HFFc6 (cell line): ENCODE measurements at regions not wholly inside any gene's neighbourhood (a gene's known extent, or its start where the extent isn't known, plus 50 kb on each side); places are given as distances from the start of the nearest gene placed in this dataset.
"Not testable (repeated sequence)": the region's sequence is repeated elsewhere in the genome, so short reads cannot be mapped to it uniquely, and the experiment has no call there.

ENCODE experiments used
- DNase-seq: peaks from one replicate; pipeline ENCODE4 v3.0.0-alpha.2; 2018
- H3K27ac Mint-ChIP-seq: 2 replicates; pipeline ENCODE4 v1.8.0; 2020; ENCODE audit warnings: mild to moderate bottlenecking, mixed read lengths
- H3K27me3 Mint-ChIP-seq: 2 replicates; pipeline ENCODE4 v1.8.0; 2021; ENCODE audit warnings: mild to moderate bottlenecking, moderate library complexity, mixed read lengths; ENCODE audit not compliant: insufficient read depth
- H3K36me3 Mint-ChIP-seq: 2 replicates; pipeline ENCODE4 v1.8.0; 2021; ENCODE audit warnings: low read depth, mixed read lengths
- H3K4me1 Mint-ChIP-seq: 2 replicates; pipeline ENCODE4 v1.8.0; 2020; ENCODE audit warnings: low read depth, mixed read lengths
- H3K4me3 Mint-ChIP-seq: 2 replicates; pipeline ENCODE4 v1.8.0; 2020; ENCODE audit warnings: mild to moderate bottlenecking, moderate library complexity, mixed read lengths
- H3K9me3 Mint-ChIP-seq: 2 replicates; pipeline ENCODE4 v1.8.0; 2020; ENCODE audit warnings: mild to moderate bottlenecking, mixed read lengths
- CTCF ChIP-seq: fragments of 200-600 bp; sonication (generic); IDR thresholded peaks from 2 replicates; pipeline ENCODE4 v1.5.0; 2021; ENCODE audit warnings: antibody characterized with exemption, mild to moderate bottlenecking

- TF ChIP-seq CTCF = no peak
- no peak for DNase-seq
- peaks cover 11% of the 10 kb centered on the region for H3K27me3 Mint-ChIP-seq
- no peak overlapping the region for H3K4me3 Mint-ChIP-seq
- H3K27ac Mint-ChIP-seq = no peak overlapping the region
- peaks cover 10% of the 10 kb centered on the region for H3K4me1 Mint-ChIP-seq
- H3K36me3 Mint-ChIP-seq = no peaks in the 10 kb centered on the region
- H3K9me3 Mint-ChIP-seq = no peaks in the 10 kb centered on the region
These were observed 291.4 kb upstream of the KLF4 start for GRCh38 chr9:107780960-107781359.

- no peaks in the 10 kb centered on the region for H3K36me3 Mint-ChIP-seq
- no peak overlapping the region for H3K27ac Mint-ChIP-seq
- H3K9me3 Mint-ChIP-seq = no peaks in the 10 kb centered on the region
- peaks cover 9% of the 10 kb centered on the region for H3K27me3 Mint-ChIP-seq
- H3K4me3 Mint-ChIP-seq = no peak overlapping the region
- H3K4me1 Mint-ChIP-seq = peaks cover 8% of the 10 kb centered on the region
- no peak for DNase-seq
- TF ChIP-seq CTCF = no peak
These were observed 290.2 kb upstream of the KLF4 start for GRCh38 chr9:107779731-107780130.

GRCh38 chr9:107778661-107779060, 289.1 kb upstream of the KLF4 start:
- TF ChIP-seq CTCF = no peak
- no peak for DNase-seq
- Mint-ChIP-seq H3K4me3 (no peak overlapping the region), H3K36me3 (no peaks in the 10 kb centered on the region), H3K4me1 (no peaks in the 10 kb centered on the region), H3K27ac (no peak overlapping the region), H3K27me3 (peaks cover 7% of the 10 kb centered on the region; the same call in 1 of the 2 replicates), H3K9me3 (no peaks in the 10 kb centered on the region)

GRCh38 chr9:107774099-107774498, 284.5 kb upstream of the KLF4 start:
- H3K9me3 Mint-ChIP-seq, H3K4me3 Mint-ChIP-seq, H3K27me3 Mint-ChIP-seq, H3K36me3 Mint-ChIP-seq, H3K4me1 Mint-ChIP-seq, H3K27ac Mint-ChIP-seq, DNase-seq: not testable (repeated sequence)

GRCh38 chr9:107772988-107773387, 283.4 kb upstream of the KLF4 start:
- H3K4me3 Mint-ChIP-seq = no peak overlapping the region
- no peaks in the 10 kb centered on the region for H3K36me3 Mint-ChIP-seq
- peaks cover 3% of the 10 kb centered on the region; the same call in 1 of the 2 replicates for H3K27me3 Mint-ChIP-seq
- H3K4me1 Mint-ChIP-seq = no peaks in the 10 kb centered on the region
- no peak for DNase-seq
- H3K9me3 Mint-ChIP-seq = no peaks in the 10 kb centered on the region
- no peak overlapping the region for H3K27ac Mint-ChIP-seq
- TF ChIP-seq CTCF = no peak

DNA sequence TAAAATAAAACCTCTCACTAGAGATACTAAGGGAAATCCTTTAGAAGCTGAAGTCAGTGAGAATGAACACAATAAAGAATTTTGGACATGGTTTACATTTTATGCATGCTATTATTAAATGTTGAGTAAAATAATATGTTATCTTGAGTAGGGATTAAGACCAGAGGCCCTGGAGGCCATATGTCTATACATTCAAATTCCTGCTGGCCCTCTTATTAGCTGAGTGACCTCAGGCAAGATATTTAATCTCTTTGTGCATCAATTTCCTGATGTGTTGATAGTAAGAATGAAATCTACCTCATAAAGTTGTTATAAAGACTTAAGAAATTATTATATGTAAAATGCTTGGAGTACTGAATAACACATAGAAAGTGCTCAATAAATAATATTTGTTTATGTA, 281.1 kb upstream of the KLF4 start:
- no peaks in the 10 kb centered on the region for H3K9me3 Mint-ChIP-seq
- H3K4me1 Mint-ChIP-seq = no peaks in the 10 kb centered on the region
- TF ChIP-seq CTCF = no peak
- H3K27me3 Mint-ChIP-seq = peaks cover 3% of the 10 kb centered on the region; the same call in 1 of the 2 replicates
- no peak for DNase-seq
- H3K4me3 Mint-ChIP-seq = no peak overlapping the region
- H3K36me3 Mint-ChIP-seq = no peaks in the 10 kb centered on the region
- H3K27ac Mint-ChIP-seq = no peak overlapping the region
